LNCaP clone FGC (cell line): ENCODE measurements at regions not wholly inside any gene's neighbourhood (a gene's known extent, or its start where the extent isn't known, plus 50 kb on each side); places are given as distances from the start of the nearest gene placed in this dataset.

ENCODE experiments used
- DNase-seq: peaks from one replicate; pipeline ENCODE4 v3.0.0-alpha.2; 2011; ENCODE audit warnings: low read depth
- H3K4me3 ChIP-seq: 2 replicates; pipeline ENCODE4 v1.5.1; 2011; ENCODE audit warnings: mild to moderate bottlenecking, low read depth, low read length, control low read depth
- TF ChIP-seq, protein P1 (sequence below): IDR thresholded peaks from 2 replicates; pipeline ENCODE4 v1.5.1; 2012; ENCODE audit warnings: mild to moderate bottlenecking; ENCODE audit not compliant: control insufficient read depth, insufficient read depth; ENCODE audit errors: extremely low read depth

DNA sequence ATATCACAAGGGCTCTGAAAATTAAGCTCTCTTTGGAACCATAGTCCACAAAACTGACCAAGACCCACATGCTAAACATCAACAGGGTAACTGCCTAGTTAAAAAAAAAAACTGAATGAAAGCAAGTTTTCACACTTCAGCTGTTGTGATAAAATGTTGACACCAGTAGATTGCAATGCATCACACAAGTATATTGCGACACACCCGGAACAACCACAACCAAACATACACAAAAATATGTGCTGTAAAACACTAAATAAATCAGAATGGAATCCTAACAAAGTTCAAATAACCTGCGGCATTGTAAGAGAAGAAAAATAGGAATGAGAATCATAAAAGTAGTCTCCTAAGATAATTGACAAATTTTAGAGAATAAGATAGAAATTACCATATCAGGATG lies 710.3 kb downstream of the AACS start:
- no peak overlapping the region for H3K4me3 ChIP-seq
- no peak for DNase-seq
- TF ChIP-seq, protein P1, sequence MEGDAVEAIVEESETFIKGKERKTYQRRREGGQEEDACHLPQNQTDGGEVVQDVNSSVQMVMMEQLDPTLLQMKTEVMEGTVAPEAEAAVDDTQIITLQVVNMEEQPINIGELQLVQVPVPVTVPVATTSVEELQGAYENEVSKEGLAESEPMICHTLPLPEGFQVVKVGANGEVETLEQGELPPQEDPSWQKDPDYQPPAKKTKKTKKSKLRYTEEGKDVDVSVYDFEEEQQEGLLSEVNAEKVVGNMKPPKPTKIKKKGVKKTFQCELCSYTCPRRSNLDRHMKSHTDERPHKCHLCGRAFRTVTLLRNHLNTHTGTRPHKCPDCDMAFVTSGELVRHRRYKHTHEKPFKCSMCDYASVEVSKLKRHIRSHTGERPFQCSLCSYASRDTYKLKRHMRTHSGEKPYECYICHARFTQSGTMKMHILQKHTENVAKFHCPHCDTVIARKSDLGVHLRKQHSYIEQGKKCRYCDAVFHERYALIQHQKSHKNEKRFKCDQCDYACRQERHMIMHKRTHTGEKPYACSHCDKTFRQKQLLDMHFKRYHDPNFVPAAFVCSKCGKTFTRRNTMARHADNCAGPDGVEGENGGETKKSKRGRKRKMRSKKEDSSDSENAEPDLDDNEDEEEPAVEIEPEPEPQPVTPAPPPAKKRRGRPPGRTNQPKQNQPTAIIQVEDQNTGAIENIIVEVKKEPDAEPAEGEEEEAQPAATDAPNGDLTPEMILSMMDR = no peak

DNA sequence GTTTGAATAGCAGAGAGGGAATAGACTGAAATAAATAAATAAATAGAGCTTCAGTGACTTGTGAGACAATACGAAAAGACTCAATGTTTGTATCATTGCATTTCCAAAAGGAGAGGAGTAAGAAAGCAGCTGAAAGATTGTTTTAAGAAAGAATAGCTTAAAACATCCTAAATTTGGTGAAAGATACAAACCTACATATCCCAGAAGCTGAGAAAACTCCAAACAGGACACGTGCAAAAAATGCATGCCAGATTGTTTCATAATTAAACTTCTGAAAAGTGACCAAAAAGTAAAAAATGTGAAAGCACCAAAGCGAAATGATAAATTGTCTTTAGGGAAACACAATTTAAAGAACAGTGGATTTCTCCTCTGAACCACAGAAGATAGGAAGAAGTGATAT lies 711.0 kb downstream of the AACS start:
- no peak for DNase-seq
- H3K4me3 ChIP-seq = no peak overlapping the region
- TF ChIP-seq, protein P1 = no peak

- no peak for DNase-seq
- TF ChIP-seq, protein P1 = no peak
- H3K4me3 ChIP-seq = no peak overlapping the region
These were observed 720.9 kb downstream of the AACS start for GRCh38 chr12:125786143-125786542.

- no peak overlapping the region for H3K4me3 ChIP-seq
- TF ChIP-seq, protein P1 = no peak
- no peak for DNase-seq
These were observed 729.2 kb downstream of the AACS start for GRCh38 chr12:125794401-125794800.

- DNase-seq = no peak
- TF ChIP-seq, protein P1 = no peak
These were observed 732.4 kb downstream of the AACS start for GRCh38 chr12:125797421-125798175.

DNA sequence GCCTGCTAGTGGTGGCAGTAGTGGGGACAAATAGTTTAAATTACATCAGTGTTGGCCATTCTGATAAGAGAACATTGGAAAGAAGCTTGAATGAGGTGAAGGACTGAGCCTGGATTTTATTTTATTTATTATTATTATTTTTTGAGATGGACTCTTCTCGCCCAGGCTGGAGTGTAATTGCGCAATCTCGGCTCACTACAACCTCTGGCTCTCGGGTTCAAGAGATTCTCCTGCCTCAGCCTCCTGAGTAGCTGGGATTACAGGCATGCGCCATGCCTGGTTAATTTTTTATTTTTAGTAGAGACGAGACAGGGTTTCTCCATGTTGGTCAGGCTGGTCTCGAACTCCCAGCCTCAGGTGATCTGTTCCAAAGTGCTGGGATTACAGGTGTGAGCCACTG lies 739.4 kb downstream of the AACS start:
- no peak for DNase-seq
- no peak overlapping the region for H3K4me3 ChIP-seq
- TF ChIP-seq, protein P1 = no peak

More at GRCh38 chr12:125797421-125798175, 732.4 kb downstream of the AACS start:
- no peak overlapping the region for H3K4me3 ChIP-seq

DNA sequence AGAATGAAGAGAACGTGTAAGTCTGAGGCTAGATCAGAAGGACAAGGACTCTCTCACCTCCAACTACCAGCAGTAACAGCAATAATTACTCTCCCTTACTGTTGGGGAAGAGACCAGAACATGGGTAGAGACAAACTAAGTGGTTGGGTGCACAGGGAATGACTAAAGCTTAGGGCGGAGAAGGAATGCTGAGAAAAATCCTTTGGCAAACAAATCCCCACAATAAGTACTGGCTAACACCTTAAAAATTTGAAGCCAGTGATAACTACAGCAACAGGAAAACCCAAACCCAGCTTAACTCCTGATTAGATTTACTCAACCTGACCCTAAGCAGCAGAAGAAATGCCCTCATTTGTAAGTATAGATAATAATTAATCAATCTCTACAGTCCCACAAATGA lies 759.0 kb downstream of the AACS start:
- DNase-seq = no peak
- TF ChIP-seq, protein P1 = no peak
- H3K4me3 ChIP-seq = no peak overlapping the region
